ENCODE measurements at regions not wholly inside any gene's neighbourhood (a gene's known extent, or its start where the extent isn't known, plus 50 kb on each side); places are given as distances from the start of the nearest gene placed in this dataset.

GRCh38 chr2:66217039-66217585, 217.8 kb upstream of the MEIS1 start:
- ChIA-PET CTCF (no interaction called here), POLR2A (no interaction called here)
- TF ChIP-seq AR (CRISPR knock-in tag; IDR thresholded peaks at IDR 0.05) (no peak), NFYB (CRISPR knock-in tag; conservative IDR thresholded peaks at IDR 0.05; ENCODE audit: low read depth) (no peak), ZNF423 (CRISPR knock-in tag; IDR thresholded peaks at IDR 0.05) (no peak), JUN (CRISPR knock-in tag; IDR thresholded peaks at IDR 0.05) (no peak), MYBL2 (CRISPR knock-in tag; IDR thresholded peaks at IDR 0.05) (no peak), PREB (CRISPR knock-in tag; IDR thresholded peaks at IDR 0.05; ENCODE audit: borderline replicate concordance) (no peak), FOXP1 (CRISPR knock-in tag; IDR thresholded peaks at IDR 0.05; ENCODE audit: borderline replicate concordance) (no peak), ATF2 (CRISPR knock-in tag; IDR thresholded peaks at IDR 0.05; ENCODE audit: borderline replicate concordance, low read depth) (no peak), TP53 (CRISPR knock-in tag; IDR thresholded peaks at IDR 0.05) (no peak), GRHL2 (CRISPR knock-in tag; IDR thresholded peaks at IDR 0.05; ENCODE audit: insufficient replicate concordance, severe bottlenecking) (no peak), ZBTB21 (CRISPR knock-in tag; IDR thresholded peaks at IDR 0.05; ENCODE audit: borderline replicate concordance) (no peak), NFE2L1 (CRISPR knock-in tag; IDR thresholded peaks at IDR 0.05) (no peak), CREB1 (CRISPR knock-in tag; IDR thresholded peaks at IDR 0.05) (no peak), ATF3 (CRISPR knock-in tag; conservative IDR thresholded peaks at IDR 0.05) (no peak), TEAD4 (CRISPR knock-in tag; IDR thresholded peaks at IDR 0.05) (no peak), NFATC4 (CRISPR knock-in tag; IDR thresholded peaks at IDR 0.05) (no peak), ELF4 (CRISPR knock-in tag; IDR thresholded peaks at IDR 0.05; ENCODE audit: low read depth) (no peak), MLX (CRISPR knock-in tag; IDR thresholded peaks at IDR 0.05) (no peak)
- no peak for ATAC-seq
- H3K27ac Mint-ChIP-seq, result no peak overlapping the region
- DNase-seq (ENCODE audit: low spot score), result no peak
- peaks cover 9% of the 10 kb centered on the region; the same call in 1 of the 2 replicates for H3K9me3 Mint-ChIP-seq
- no peak overlapping the region for H3K4me3 Mint-ChIP-seq
- no peaks in the 10 kb centered on the region for H3K4me1 Mint-ChIP-seq
- H3K36me3 Mint-ChIP-seq, result no peaks in the 10 kb centered on the region; the same call in 1 of the 2 replicates
- H3K27me3 Mint-ChIP-seq (ENCODE audit: low read depth), result no peaks in the 10 kb centered on the region

- CTCF ChIA-PET, result no interaction called here
- Mint-ChIP-seq H3K36me3 (peaks cover 2% of the 10 kb centered on the region), H3K27ac (no peak overlapping the region), H3K4me3 (no peak overlapping the region), H3K9me3 (peaks cover 17% of the 10 kb centered on the region), H3K4me1 (no peaks in the 10 kb centered on the region), H3K27me3 (ENCODE audit: low read depth) (no peaks in the 10 kb centered on the region)
- ATAC-seq, result no peak
- TF ChIP-seq ZNF532 (CRISPR knock-in tag; IDR thresholded peaks at IDR 0.05; ENCODE audit: borderline replicate concordance) (no peak), EMX1 (CRISPR knock-in tag; IDR thresholded peaks at IDR 0.05) (no peak), NR2C2 (CRISPR knock-in tag; IDR thresholded peaks at IDR 0.05) (no peak), ELF4 (CRISPR knock-in tag; IDR thresholded peaks at IDR 0.05; ENCODE audit: low read depth) (no peak), USF2 (CRISPR knock-in tag; IDR thresholded peaks at IDR 0.05) (no peak), MLX (CRISPR knock-in tag; IDR thresholded peaks at IDR 0.05) (no peak)
- no peak for DNase-seq (ENCODE audit: low spot score)
- POLR2A ChIA-PET, result interaction anchor here (0.6 kb wide), 1 partner anchor 310 kb away, joined by 5 read pairs; no protein-coding TSS in a partner anchor
Measured at GRCh38 chr2:66212749-66213148, 222.2 kb upstream of the MEIS1 start.

All from WTC11 (cell line).